ENCODE measurements at regions not wholly inside any gene's neighbourhood (a gene's known extent, or its start where the extent isn't known, plus 50 kb on each side); places are given as distances from the start of the nearest gene placed in this dataset.

GRCh38 chr16:86200722-86201121 lies 301.8 kb downstream of the IRF8 start:
- Mint-ChIP-seq H3K9me3 (no peaks in the 10 kb centered on the region), H3K36me3 (no peaks in the 10 kb centered on the region), H3K27ac (no peak overlapping the region), H3K4me1 (peaks cover 42% of the 10 kb centered on the region), H3K27me3 (ENCODE audit: low read depth) (peaks cover 27% of the 10 kb centered on the region), H3K4me3 (no peak overlapping the region)
- no peak for TF ChIP-seq CTCF (IDR thresholded peaks at IDR 0.05; ENCODE audit: unreplicated experiment)
- DNase-seq (ENCODE audit: low spot score in 2 of 2, unreplicated experiment in 2 of 2) = no peak

- no peak overlapping the region for H3K4me3 Mint-ChIP-seq
- H3K27me3 Mint-ChIP-seq (ENCODE audit: low read depth) = peaks cover 27% of the 10 kb centered on the region
- peaks cover 32% of the 10 kb centered on the region for H3K4me1 Mint-ChIP-seq
- H3K36me3 Mint-ChIP-seq = no peaks in the 10 kb centered on the region
- no peak overlapping the region for H3K27ac Mint-ChIP-seq
- no peak for DNase-seq (ENCODE audit: low spot score in 2 of 2, unreplicated experiment in 2 of 2)
- no peaks in the 10 kb centered on the region for H3K9me3 Mint-ChIP-seq
- TF ChIP-seq CTCF (IDR thresholded peaks at IDR 0.05; ENCODE audit: unreplicated experiment) = no peak
These were observed 302.8 kb downstream of the IRF8 start for GRCh38 chr16:86201746-86202145.

GRCh38 chr16:86202267-86202666 lies 303.3 kb downstream of the IRF8 start:
- H3K36me3 Mint-ChIP-seq = no peaks in the 10 kb centered on the region
- H3K27ac Mint-ChIP-seq = no peak overlapping the region
- no peak overlapping the region for H3K4me3 Mint-ChIP-seq
- peaks cover 29% of the 10 kb centered on the region for H3K4me1 Mint-ChIP-seq
- no peak for DNase-seq (ENCODE audit: low spot score in 2 of 2, unreplicated experiment in 2 of 2)
- peaks cover 27% of the 10 kb centered on the region for H3K27me3 Mint-ChIP-seq (ENCODE audit: low read depth)
- no peak for TF ChIP-seq CTCF (IDR thresholded peaks at IDR 0.05; ENCODE audit: unreplicated experiment)
- H3K9me3 Mint-ChIP-seq = no peaks in the 10 kb centered on the region

GRCh38 chr16:86202760-86203426 lies 303.9 kb downstream of the IRF8 start:
- DNase-seq (ENCODE audit: low spot score in 2 of 2, unreplicated experiment in 2 of 2) = no peak
- H3K27me3 Mint-ChIP-seq (ENCODE audit: low read depth) = peaks cover 27% of the 10 kb centered on the region
- no peak overlapping the region for H3K27ac Mint-ChIP-seq
- H3K36me3 Mint-ChIP-seq = no peaks in the 10 kb centered on the region
- H3K4me3 Mint-ChIP-seq = no peak overlapping the region
- peaks cover 29% of the 10 kb centered on the region for H3K4me1 Mint-ChIP-seq
- no peaks in the 10 kb centered on the region for H3K9me3 Mint-ChIP-seq
- TF ChIP-seq CTCF (IDR thresholded peaks at IDR 0.05; ENCODE audit: unreplicated experiment) = no peak

GRCh38 chr16:86203557-86204275 lies 304.8 kb downstream of the IRF8 start:
- H3K27me3 Mint-ChIP-seq (ENCODE audit: low read depth) = peaks cover 18% of the 10 kb centered on the region
- TF ChIP-seq CTCF (IDR thresholded peaks at IDR 0.05; ENCODE audit: unreplicated experiment) = no peak
- no peak overlapping the region for H3K27ac Mint-ChIP-seq
- H3K36me3 Mint-ChIP-seq = no peaks in the 10 kb centered on the region
- H3K4me3 Mint-ChIP-seq = no peak overlapping the region
- DNase-seq (ENCODE audit: low spot score in 2 of 2, unreplicated experiment in 2 of 2) = no peak
- H3K9me3 Mint-ChIP-seq = no peaks in the 10 kb centered on the region
- H3K4me1 Mint-ChIP-seq = peaks cover 28% of the 10 kb centered on the region

Data from mesothelial cell of epicardium (in vitro differentiated cells).